K562 (cell line): ENCODE measurements at regions not wholly inside any gene's neighbourhood (a gene's known extent, or its start where the extent isn't known, plus 50 kb on each side); places are given as distances from the start of the nearest gene placed in this dataset.
A peak's percentile ranks its signal among the peaks of the same experiment; 100 is the strongest.

Experiments
- ARID3B ChIP-seq: fragments of 250-450 bp; sonication (Bioruptor Pico); IDR thresholded peaks from 2 replicates; pipeline ENCODE4 v1.4.0; 2020; ENCODE audit warnings: borderline replicate concordance
- EWSR1 ChIP-seq: fragments of 450-650 bp; IDR thresholded peaks from 2 replicates; pipeline ENCODE4 v1.6.1; 2018; ENCODE audit warnings: borderline replicate concordance, mild to moderate bottlenecking, low read depth, moderate library complexity; ENCODE audit not compliant: partially characterized antibody
- GABPA ChIP-seq: fragments of 200-800 bp; sonication (Bioruptor generic); conservative IDR thresholded peaks from 2 replicates; pipeline ENCODE4 v1.6.1; 2016; ENCODE audit warnings: low read depth, missing genetic modification characterization, missing compliant biosample characterization
- HMGN3 ChIP-seq: IDR thresholded peaks from 2 replicates; pipeline ENCODE4 v1.6.1; 2011; ENCODE audit warnings: borderline replicate concordance, low read depth, mild to moderate bottlenecking, mixed read lengths, low read length; ENCODE audit not compliant: insufficient read length; ENCODE audit errors: extremely low read depth
- KDM1A ChIP-seq, 2 experiments: fragments of 450-650 bp; IDR thresholded peaks; 2 replicates each; pipeline ENCODE4 v1.6.1; 2016; ENCODE audit warnings: mild to moderate bottlenecking in 2 of 2
- MCM2 ChIP-seq: fragments of 450-650 bp; IDR thresholded peaks from 2 replicates; pipeline ENCODE4 v1.6.1; 2017; ENCODE audit warnings: low read depth, mild to moderate bottlenecking
- SMAD3 ChIP-seq: fragments of 450-650 bp; formaldehyde crosslinking; conservative IDR thresholded peaks from 2 replicates; pipeline ENCODE4 v1.4.0; 2020; ENCODE audit warnings: mild to moderate bottlenecking
- SMC3 ChIP-seq: conservative IDR thresholded peaks from 2 replicates; pipeline ENCODE4 v1.6.1; 2011; ENCODE audit warnings: low read depth, low read length, improper control_type of control experiment; ENCODE audit not compliant: insufficient read depth
- ZBTB33 ChIP-seq: sonication (generic); formaldehyde crosslinking; IDR thresholded peaks from 2 replicates; pipeline ENCODE4 v1.8.1; 2023; ENCODE audit warnings: mild to moderate bottlenecking, missing genetic modification reagents
- ZKSCAN3 ChIP-seq: fragments of 250-450 bp; sonication (Bioruptor Pico); IDR thresholded peaks from 2 replicates; pipeline ENCODE4 v1.4.0; 2020
- TF ChIP-seq, protein P1 (sequence below): fragments of 450-650 bp; formaldehyde crosslinking; conservative IDR thresholded peaks from 2 replicates; pipeline ENCODE4 v1.4.0; 2022; ENCODE audit warnings: mild to moderate bottlenecking, missing genetic modification characterization
- TF ChIP-seq, protein P2 (sequence below): sonication (generic); formaldehyde crosslinking; IDR thresholded peaks from 2 replicates; pipeline ENCODE4 v1.8.0; 2023; ENCODE audit warnings: mild to moderate bottlenecking, missing genetic modification reagents
- TF ChIP-seq, protein P3 (sequence below), 2 experiments: IDR thresholded peaks; 2 replicates each; pipeline ENCODE4 v1.6.1; 2011; ENCODE audit warnings: borderline replicate concordance in 1 of 2, control low read depth in 1 of 2, low read depth in 1 of 2, low read length in 1 of 2, mild to moderate bottlenecking in 1 of 2, mixed read lengths in 1 of 2, moderate library complexity in 1 of 2; ENCODE audit not compliant: insufficient read depth in 1 of 2, insufficient read length in 1 of 2, poor library complexity in 1 of 2, severe bottlenecking in 1 of 2; ENCODE audit errors: extremely low read depth in 1 of 2
- TF ChIP-seq, protein P4 (sequence below): fragments of 450-650 bp; IDR thresholded peaks from 2 replicates; pipeline ENCODE4 v1.7.1; 2018; ENCODE audit warnings: mild to moderate bottlenecking, low read depth; ENCODE audit not compliant: partially characterized antibody

DNA sequence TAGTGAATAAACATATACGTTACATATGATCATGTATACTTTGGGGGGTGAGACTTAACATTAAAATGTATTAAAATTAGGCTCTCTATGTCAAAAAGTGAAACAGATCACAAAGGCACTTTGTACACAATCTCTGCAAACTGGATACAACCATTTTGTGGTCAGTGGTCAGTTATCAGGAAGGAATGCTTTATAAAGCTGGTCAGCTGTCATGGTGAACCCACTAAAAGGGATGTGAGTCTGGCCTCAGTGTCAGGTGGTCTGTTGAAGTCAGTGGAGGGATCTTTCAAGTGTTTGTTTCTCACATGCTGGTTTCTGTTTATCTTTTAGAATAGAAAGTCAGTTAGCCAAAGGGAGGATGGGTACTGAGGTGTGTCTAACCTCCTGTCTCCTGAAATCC lies 875.5 kb upstream of the INTU start (continued):
- TF ChIP-seq GABPA (tag) = no peak
- no peak for TF ChIP-seq ARID3B (CRISPR knock-in tag)
- TF ChIP-seq SMAD3 (CRISPR knock-in tag) = no peak
- TF ChIP-seq, protein P1, sequence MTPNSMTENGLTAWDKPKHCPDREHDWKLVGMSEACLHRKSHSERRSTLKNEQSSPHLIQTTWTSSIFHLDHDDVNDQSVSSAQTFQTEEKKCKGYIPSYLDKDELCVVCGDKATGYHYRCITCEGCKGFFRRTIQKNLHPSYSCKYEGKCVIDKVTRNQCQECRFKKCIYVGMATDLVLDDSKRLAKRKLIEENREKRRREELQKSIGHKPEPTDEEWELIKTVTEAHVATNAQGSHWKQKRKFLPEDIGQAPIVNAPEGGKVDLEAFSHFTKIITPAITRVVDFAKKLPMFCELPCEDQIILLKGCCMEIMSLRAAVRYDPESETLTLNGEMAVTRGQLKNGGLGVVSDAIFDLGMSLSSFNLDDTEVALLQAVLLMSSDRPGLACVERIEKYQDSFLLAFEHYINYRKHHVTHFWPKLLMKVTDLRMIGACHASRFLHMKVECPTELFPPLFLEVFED (CRISPR knock-in tag) = no peak
- TF ChIP-seq, protein P2, sequence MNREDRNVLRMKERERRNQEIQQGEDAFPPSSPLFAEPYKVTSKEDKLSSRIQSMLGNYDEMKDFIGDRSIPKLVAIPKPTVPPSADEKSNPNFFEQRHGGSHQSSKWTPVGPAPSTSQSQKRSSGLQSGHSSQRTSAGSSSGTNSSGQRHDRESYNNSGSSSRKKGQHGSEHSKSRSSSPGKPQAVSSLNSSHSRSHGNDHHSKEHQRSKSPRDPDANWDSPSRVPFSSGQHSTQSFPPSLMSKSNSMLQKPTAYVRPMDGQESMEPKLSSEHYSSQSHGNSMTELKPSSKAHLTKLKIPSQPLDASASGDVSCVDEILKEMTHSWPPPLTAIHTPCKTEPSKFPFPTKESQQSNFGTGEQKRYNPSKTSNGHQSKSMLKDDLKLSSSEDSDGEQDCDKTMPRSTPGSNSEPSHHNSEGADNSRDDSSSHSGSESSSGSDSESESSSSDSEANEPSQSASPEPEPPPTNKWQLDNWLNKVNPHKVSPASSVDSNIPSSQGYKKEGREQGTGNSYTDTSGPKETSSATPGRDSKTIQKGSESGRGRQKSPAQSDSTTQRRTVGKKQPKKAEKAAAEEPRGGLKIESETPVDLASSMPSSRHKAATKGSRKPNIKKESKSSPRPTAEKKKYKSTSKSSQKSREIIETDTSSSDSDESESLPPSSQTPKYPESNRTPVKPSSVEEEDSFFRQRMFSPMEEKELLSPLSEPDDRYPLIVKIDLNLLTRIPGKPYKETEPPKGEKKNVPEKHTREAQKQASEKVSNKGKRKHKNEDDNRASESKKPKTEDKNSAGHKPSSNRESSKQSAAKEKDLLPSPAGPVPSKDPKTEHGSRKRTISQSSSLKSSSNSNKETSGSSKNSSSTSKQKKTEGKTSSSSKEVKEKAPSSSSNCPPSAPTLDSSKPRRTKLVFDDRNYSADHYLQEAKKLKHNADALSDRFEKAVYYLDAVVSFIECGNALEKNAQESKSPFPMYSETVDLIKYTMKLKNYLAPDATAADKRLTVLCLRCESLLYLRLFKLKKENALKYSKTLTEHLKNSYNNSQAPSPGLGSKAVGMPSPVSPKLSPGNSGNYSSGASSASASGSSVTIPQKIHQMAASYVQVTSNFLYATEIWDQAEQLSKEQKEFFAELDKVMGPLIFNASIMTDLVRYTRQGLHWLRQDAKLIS (CRISPR knock-in tag) = no peak
- TF ChIP-seq ZBTB33 = no peak
- TF ChIP-seq, protein P3, sequence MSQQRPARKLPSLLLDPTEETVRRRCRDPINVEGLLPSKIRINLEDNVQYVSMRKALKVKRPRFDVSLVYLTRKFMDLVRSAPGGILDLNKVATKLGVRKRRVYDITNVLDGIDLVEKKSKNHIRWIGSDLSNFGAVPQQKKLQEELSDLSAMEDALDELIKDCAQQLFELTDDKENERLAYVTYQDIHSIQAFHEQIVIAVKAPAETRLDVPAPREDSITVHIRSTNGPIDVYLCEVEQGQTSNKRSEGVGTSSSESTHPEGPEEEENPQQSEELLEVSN (IDR thresholded peaks at IDR 0.05; ENCODE audit: borderline replicate concordance in 1 of 2, extremely low read depth in 1 of 2, insufficient read depth in 1 of 2, insufficient read length in 1 of 2, low read depth in 1 of 2, low read length in 1 of 2, poor library complexity in 1 of 2, severe bottlenecking in 1 of 2) = no peak
- TF ChIP-seq MCM2 = no peak
- no peak for TF ChIP-seq HMGN3
- no peak for TF ChIP-seq ZKSCAN3 (CRISPR knock-in tag)
- no peak for TF ChIP-seq SMC3
- TF ChIP-seq EWSR1 = no peak
- TF ChIP-seq KDM1A (IDR thresholded peaks at IDR 0.05) = peak; percentile 80 to 82
- TF ChIP-seq, protein P4, sequence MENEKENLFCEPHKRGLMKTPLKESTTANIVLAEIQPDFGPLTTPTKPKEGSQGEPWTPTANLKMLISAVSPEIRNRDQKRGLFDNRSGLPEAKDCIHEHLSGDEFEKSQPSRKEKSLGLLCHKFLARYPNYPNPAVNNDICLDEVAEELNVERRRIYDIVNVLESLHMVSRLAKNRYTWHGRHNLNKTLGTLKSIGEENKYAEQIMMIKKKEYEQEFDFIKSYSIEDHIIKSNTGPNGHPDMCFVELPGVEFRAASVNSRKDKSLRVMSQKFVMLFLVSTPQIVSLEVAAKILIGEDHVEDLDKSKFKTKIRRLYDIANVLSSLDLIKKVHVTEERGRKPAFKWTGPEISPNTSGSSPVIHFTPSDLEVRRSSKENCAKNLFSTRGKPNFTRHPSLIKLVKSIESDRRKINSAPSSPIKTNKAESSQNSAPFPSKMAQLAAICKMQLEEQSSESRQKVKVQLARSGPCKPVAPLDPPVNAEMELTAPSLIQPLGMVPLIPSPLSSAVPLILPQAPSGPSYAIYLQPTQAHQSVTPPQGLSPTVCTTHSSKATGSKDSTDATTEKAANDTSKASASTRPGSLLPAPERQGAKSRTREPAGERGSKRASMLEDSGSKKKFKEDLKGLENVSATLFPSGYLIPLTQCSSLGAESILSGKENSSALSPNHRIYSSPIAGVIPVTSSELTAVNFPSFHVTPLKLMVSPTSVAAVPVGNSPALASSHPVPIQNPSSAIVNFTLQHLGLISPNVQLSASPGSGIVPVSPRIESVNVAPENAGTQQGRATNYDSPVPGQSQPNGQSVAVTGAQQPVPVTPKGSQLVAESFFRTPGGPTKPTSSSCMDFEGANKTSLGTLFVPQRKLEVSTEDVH = no peak
- TF ChIP-seq, all 486 proteins: peak for 6
